ENCODE measurements at regions not wholly inside any gene's neighbourhood (a gene's known extent, or its start where the extent isn't known, plus 50 kb on each side); places are given as distances from the start of the nearest gene placed in this dataset.
A peak's percentile ranks its signal among the peaks of the same experiment; 100 is the strongest.

GRCh38 chr13:74046431-74046830 is 87.8 kb downstream of the KLF12 start:
- TF ChIP-seq, protein P1, sequence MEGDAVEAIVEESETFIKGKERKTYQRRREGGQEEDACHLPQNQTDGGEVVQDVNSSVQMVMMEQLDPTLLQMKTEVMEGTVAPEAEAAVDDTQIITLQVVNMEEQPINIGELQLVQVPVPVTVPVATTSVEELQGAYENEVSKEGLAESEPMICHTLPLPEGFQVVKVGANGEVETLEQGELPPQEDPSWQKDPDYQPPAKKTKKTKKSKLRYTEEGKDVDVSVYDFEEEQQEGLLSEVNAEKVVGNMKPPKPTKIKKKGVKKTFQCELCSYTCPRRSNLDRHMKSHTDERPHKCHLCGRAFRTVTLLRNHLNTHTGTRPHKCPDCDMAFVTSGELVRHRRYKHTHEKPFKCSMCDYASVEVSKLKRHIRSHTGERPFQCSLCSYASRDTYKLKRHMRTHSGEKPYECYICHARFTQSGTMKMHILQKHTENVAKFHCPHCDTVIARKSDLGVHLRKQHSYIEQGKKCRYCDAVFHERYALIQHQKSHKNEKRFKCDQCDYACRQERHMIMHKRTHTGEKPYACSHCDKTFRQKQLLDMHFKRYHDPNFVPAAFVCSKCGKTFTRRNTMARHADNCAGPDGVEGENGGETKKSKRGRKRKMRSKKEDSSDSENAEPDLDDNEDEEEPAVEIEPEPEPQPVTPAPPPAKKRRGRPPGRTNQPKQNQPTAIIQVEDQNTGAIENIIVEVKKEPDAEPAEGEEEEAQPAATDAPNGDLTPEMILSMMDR (IDR thresholded peaks at IDR 0.05; ENCODE audit: unreplicated experiment), result no peak
- Mint-ChIP-seq H3K4me3 (ENCODE audit: unreplicated experiment) (no peak overlapping the region), H3K36me3 (ENCODE audit: insufficient read depth, unreplicated experiment) (no peaks in the 10 kb centered on the region), H3K27ac (ENCODE audit: low read depth, unreplicated experiment) (no peak overlapping the region), H3K27me3 (ENCODE audit: insufficient read depth, unreplicated experiment) (no peaks in the 10 kb centered on the region), H3K4me1 (ENCODE audit: insufficient read depth, unreplicated experiment) (peaks cover 14% of the 10 kb centered on the region), H3K9me3 (ENCODE audit: unreplicated experiment) (no peaks in the 10 kb centered on the region)
- POLR2A ChIA-PET, result no interaction called here
- no peak for DNase-seq (ENCODE audit: unreplicated experiment)
- intact Hi-C loops (cut with micrococcal nuclease), result no loop called here
- CTCF ChIA-PET, result no interaction called here
- no TSS peak for BruUV-seq (replicated peaks)

DNA sequence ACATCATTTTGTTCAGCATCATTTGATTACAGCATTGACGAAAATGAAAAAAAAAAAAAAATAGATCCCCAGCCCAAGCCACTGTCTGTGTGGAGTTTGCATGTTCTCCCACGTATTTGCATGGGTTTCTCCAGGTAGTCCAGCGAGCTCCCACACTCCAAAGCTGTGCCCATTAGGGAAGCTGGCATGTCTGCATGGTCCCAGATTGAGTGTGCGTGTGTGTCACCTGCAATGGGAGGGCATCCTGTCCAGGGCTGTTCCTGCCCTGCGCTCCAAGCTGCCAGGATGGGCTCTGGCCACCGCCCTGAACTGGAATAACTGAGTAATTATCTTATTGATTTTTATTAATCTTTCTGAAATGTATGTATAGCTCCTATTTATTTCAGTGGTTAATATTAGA is 88.6 kb downstream of the KLF12 start:
- ChIA-PET POLR2A (no interaction called here), CTCF (no interaction called here)
- TF ChIP-seq, protein P1 (IDR thresholded peaks at IDR 0.05; ENCODE audit: unreplicated experiment), result no peak
- Mint-ChIP-seq H3K4me1 (ENCODE audit: insufficient read depth, unreplicated experiment) (peaks cover 20% of the 10 kb centered on the region), H3K27me3 (ENCODE audit: insufficient read depth, unreplicated experiment) (no peaks in the 10 kb centered on the region), H3K4me3 (ENCODE audit: unreplicated experiment) (no peak overlapping the region), H3K27ac (ENCODE audit: low read depth, unreplicated experiment) (no peak overlapping the region), H3K9me3 (ENCODE audit: unreplicated experiment) (no peaks in the 10 kb centered on the region), H3K36me3 (ENCODE audit: insufficient read depth, unreplicated experiment) (no peaks in the 10 kb centered on the region)
- intact Hi-C loops (cut with micrococcal nuclease), result no loop called here
- BruUV-seq (replicated peaks), result no TSS peak
- DNase-seq (ENCODE audit: unreplicated experiment), result no peak

- POLR2A ChIA-PET, result interaction anchor here (0.8 kb wide), 1 partner anchor 93 kb away, joined by 3 read pairs; no protein-coding TSS in a partner anchor
- Mint-ChIP-seq H3K9me3 (ENCODE audit: unreplicated experiment) (no peaks in the 10 kb centered on the region), H3K27me3 (ENCODE audit: insufficient read depth, unreplicated experiment) (no peaks in the 10 kb centered on the region), H3K27ac (ENCODE audit: low read depth, unreplicated experiment) (no peak overlapping the region), H3K36me3 (ENCODE audit: insufficient read depth, unreplicated experiment) (no peaks in the 10 kb centered on the region), H3K4me3 (ENCODE audit: unreplicated experiment) (no peak overlapping the region), H3K4me1 (ENCODE audit: insufficient read depth, unreplicated experiment) (peaks cover 19% of the 10 kb centered on the region)
- TF ChIP-seq, protein P1 (IDR thresholded peaks at IDR 0.05; ENCODE audit: unreplicated experiment), result no peak
- BruUV-seq (replicated peaks), result no TSS peak
- CTCF ChIA-PET, result no interaction called here
- DNase-seq (ENCODE audit: unreplicated experiment), result no peak
- intact Hi-C loops (cut with micrococcal nuclease), result no loop called here
These were observed 91.0 kb downstream of the KLF12 start for GRCh38 chr13:74043237-74043636.

DNA sequence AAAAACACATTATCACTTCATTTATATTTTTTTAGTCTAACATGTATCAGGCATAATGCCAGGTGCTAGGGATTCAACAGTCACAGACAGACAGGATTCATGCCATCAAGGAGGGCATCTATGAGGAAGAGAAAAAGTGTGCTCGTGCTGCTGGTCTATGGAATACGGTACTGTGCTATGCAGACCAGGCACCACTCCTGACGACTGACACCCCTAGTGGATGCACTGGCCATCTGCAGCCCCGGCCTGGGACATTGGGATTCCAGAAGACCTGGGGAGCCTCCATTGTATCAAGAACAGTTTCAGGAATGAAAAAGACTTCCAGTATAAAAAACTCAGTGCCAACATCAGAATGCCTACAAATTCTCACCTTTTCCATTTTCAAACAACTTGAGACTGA is 94.0 kb downstream of the KLF12 start:
- Mint-ChIP-seq H3K4me3 (ENCODE audit: unreplicated experiment) (no peak overlapping the region), H3K9me3 (ENCODE audit: unreplicated experiment) (no peaks in the 10 kb centered on the region), H3K27me3 (ENCODE audit: insufficient read depth, unreplicated experiment) (no peaks in the 10 kb centered on the region), H3K4me1 (ENCODE audit: insufficient read depth, unreplicated experiment) (peaks cover 17% of the 10 kb centered on the region), H3K36me3 (ENCODE audit: insufficient read depth, unreplicated experiment) (no peaks in the 10 kb centered on the region), H3K27ac (ENCODE audit: low read depth, unreplicated experiment) (no peak overlapping the region)
- CTCF ChIA-PET, result interaction anchor here (0.5 to 1.7 kb wide), 4 partner anchors 18 to 1558 kb away, joined by 3 to 4 read pairs (median 3); no protein-coding TSS in a partner anchor
- POLR2A ChIA-PET, result no interaction called here
- DNase-seq (ENCODE audit: unreplicated experiment), result peak; percentile 54
- intact Hi-C loops (cut with micrococcal nuclease), result no loop called here
- TF ChIP-seq, protein P1 (IDR thresholded peaks at IDR 0.05; ENCODE audit: unreplicated experiment), result peak; percentile 29
- no TSS peak for BruUV-seq (replicated peaks)
